ENCODE measurements at regions not wholly inside any gene's neighbourhood (a gene's known extent, or its start where the extent isn't known, plus 50 kb on each side); places are given as distances from the start of the nearest gene placed in this dataset.

- no peaks in the 10 kb centered on the region for H3K4me1 Mint-ChIP-seq (ENCODE audit: low read depth)
- H3K27me3 Mint-ChIP-seq = no peaks in the 10 kb centered on the region
- H3K36me3 Mint-ChIP-seq (ENCODE audit: low read depth) = no peaks in the 10 kb centered on the region
- intact Hi-C loops (cut with micrococcal nuclease) = no loop called here
- no peak overlapping the region for H3K4me3 Mint-ChIP-seq
- POLR2A ChIA-PET = no interaction called here
- CTCF ChIA-PET = no interaction called here
- H3K9me3 Mint-ChIP-seq = no peaks in the 10 kb centered on the region
- no peak for ATAC-seq
- no peak for DNase-seq
- TF ChIP-seq, protein P1, sequence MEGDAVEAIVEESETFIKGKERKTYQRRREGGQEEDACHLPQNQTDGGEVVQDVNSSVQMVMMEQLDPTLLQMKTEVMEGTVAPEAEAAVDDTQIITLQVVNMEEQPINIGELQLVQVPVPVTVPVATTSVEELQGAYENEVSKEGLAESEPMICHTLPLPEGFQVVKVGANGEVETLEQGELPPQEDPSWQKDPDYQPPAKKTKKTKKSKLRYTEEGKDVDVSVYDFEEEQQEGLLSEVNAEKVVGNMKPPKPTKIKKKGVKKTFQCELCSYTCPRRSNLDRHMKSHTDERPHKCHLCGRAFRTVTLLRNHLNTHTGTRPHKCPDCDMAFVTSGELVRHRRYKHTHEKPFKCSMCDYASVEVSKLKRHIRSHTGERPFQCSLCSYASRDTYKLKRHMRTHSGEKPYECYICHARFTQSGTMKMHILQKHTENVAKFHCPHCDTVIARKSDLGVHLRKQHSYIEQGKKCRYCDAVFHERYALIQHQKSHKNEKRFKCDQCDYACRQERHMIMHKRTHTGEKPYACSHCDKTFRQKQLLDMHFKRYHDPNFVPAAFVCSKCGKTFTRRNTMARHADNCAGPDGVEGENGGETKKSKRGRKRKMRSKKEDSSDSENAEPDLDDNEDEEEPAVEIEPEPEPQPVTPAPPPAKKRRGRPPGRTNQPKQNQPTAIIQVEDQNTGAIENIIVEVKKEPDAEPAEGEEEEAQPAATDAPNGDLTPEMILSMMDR (IDR thresholded peaks at IDR 0.05) = no peak
- H3K27ac Mint-ChIP-seq = no peak overlapping the region
Observed at GRCh38 chr1:239843541-239843940, 248.1 kb upstream of the FMN2 start.

GRCh38 chr1:239844833-239845232 lies 246.8 kb upstream of the FMN2 start:
- ChIA-PET CTCF (interaction anchor here (2.1 kb wide), 1 partner anchor 53 kb away, joined by 8 read pairs; no protein-coding TSS in a partner anchor), POLR2A (no interaction called here)
- Mint-ChIP-seq H3K9me3 (no peaks in the 10 kb centered on the region), H3K27me3 (no peaks in the 10 kb centered on the region), H3K4me3 (no peak overlapping the region), H3K27ac (no peak overlapping the region), H3K4me1 (ENCODE audit: low read depth) (no peaks in the 10 kb centered on the region), H3K36me3 (ENCODE audit: low read depth) (no peaks in the 10 kb centered on the region)
- intact Hi-C loops (cut with micrococcal nuclease) = no loop called here
- TF ChIP-seq, protein P1 (IDR thresholded peaks at IDR 0.05) = no peak
- ATAC-seq = no peak
- no peak for DNase-seq

- TF ChIP-seq, protein P1 (IDR thresholded peaks at IDR 0.05) = no peak
- no peak for ATAC-seq
- H3K9me3 Mint-ChIP-seq = peaks cover 12% of the 10 kb centered on the region
- H3K4me3 Mint-ChIP-seq = no peak overlapping the region
- DNase-seq = no peak
- H3K27me3 Mint-ChIP-seq = no peaks in the 10 kb centered on the region
- ChIA-PET CTCF (interaction anchor here (1.1 kb wide), 1 partner anchor 36 kb away, joined by 3 read pairs; no protein-coding TSS in a partner anchor), POLR2A (no interaction called here)
- H3K27ac Mint-ChIP-seq = no peak overlapping the region
- no peaks in the 10 kb centered on the region for H3K4me1 Mint-ChIP-seq (ENCODE audit: low read depth)
- intact Hi-C loops (cut with micrococcal nuclease) = no loop called here
- peaks cover 2% of the 10 kb centered on the region for H3K36me3 Mint-ChIP-seq (ENCODE audit: low read depth)
Observed at GRCh38 chr1:239854922-239855321, 236.8 kb upstream of the FMN2 start.

GRCh38 chr1:239856067-239856466 lies 235.6 kb upstream of the FMN2 start:
- intact Hi-C loops (cut with micrococcal nuclease) = no loop called here
- DNase-seq = no peak
- H3K36me3 Mint-ChIP-seq (ENCODE audit: low read depth) = peaks cover 2% of the 10 kb centered on the region
- H3K27ac Mint-ChIP-seq = no peak overlapping the region
- ATAC-seq = no peak
- H3K9me3 Mint-ChIP-seq = peaks cover 9% of the 10 kb centered on the region
- ChIA-PET POLR2A (no interaction called here), CTCF (no interaction called here)
- H3K27me3 Mint-ChIP-seq = no peaks in the 10 kb centered on the region
- no peak overlapping the region for H3K4me3 Mint-ChIP-seq
- TF ChIP-seq, protein P1 (IDR thresholded peaks at IDR 0.05) = no peak
- no peaks in the 10 kb centered on the region for H3K4me1 Mint-ChIP-seq (ENCODE audit: low read depth)

DNA sequence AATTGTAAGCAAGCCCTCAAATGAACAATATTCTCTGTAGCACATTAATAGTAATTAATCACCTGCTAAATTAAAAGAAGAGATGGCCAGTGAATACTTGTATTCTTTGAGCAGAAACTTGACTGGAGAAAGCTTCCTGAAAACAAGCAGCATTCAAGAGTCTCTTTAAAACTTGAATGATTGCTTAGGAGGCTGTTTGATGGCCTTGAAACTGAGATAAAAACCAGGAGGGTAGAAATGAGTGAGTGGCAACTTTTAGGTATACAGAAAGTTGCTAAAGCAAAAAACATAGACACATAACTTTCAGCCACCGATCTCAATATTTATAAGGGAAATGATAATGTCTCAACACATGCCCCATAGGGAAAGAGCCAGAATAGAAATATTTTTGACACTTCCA lies 234.8 kb upstream of the FMN2 start:
- CTCF ChIA-PET = no interaction called here
- POLR2A ChIA-PET = no interaction called here
- TF ChIP-seq, protein P1 (IDR thresholded peaks at IDR 0.05) = no peak
- Mint-ChIP-seq H3K4me3 (no peak overlapping the region), H3K9me3 (peaks cover 9% of the 10 kb centered on the region), H3K4me1 (ENCODE audit: low read depth) (no peaks in the 10 kb centered on the region), H3K27ac (no peak overlapping the region), H3K36me3 (ENCODE audit: low read depth) (peaks cover 2% of the 10 kb centered on the region), H3K27me3 (peaks cover 3% of the 10 kb centered on the region)
- DNase-seq (no peak), ATAC-seq (no peak)
- intact Hi-C loops (cut with micrococcal nuclease) = no loop called here

Measured in activated CD8-positive, alpha-beta T cell treated with anti-CD3 and anti-CD28 coated beads for 36 hours (primary cell).